ENCODE measurements at regions not wholly inside any gene's neighbourhood (a gene's known extent, or its start where the extent isn't known, plus 50 kb on each side); places are given as distances from the start of the nearest gene placed in this dataset.
"Not testable (repeated sequence)": the region's sequence is repeated elsewhere in the genome, so short reads cannot be mapped to it uniquely, and the experiment has no call there.

- no peak for TF ChIP-seq CTCF (IDR thresholded peaks at IDR 0.05; ENCODE audit: control insufficient read depth, insufficient read depth, low read depth, low read length, missing control alignments)
- DNase-seq (ENCODE audit: low read depth) = no peak
- H3K4me3 ChIP-seq (ENCODE audit: control insufficient read depth, low read depth, low read length) = no peak overlapping the region
These were observed 94.4 kb downstream of the DAD1 start for GRCh38 chr14:22494486-22495135.

GRCh38 chr14:22493753-22494152 is 95.3 kb downstream of the DAD1 start:
- TF ChIP-seq CTCF (IDR thresholded peaks at IDR 0.05; ENCODE audit: control insufficient read depth, insufficient read depth, low read depth, low read length, missing control alignments) = no peak
- DNase-seq (ENCODE audit: low read depth) = no peak
- no peak overlapping the region for H3K4me3 ChIP-seq (ENCODE audit: control insufficient read depth, low read depth, low read length)

DNA sequence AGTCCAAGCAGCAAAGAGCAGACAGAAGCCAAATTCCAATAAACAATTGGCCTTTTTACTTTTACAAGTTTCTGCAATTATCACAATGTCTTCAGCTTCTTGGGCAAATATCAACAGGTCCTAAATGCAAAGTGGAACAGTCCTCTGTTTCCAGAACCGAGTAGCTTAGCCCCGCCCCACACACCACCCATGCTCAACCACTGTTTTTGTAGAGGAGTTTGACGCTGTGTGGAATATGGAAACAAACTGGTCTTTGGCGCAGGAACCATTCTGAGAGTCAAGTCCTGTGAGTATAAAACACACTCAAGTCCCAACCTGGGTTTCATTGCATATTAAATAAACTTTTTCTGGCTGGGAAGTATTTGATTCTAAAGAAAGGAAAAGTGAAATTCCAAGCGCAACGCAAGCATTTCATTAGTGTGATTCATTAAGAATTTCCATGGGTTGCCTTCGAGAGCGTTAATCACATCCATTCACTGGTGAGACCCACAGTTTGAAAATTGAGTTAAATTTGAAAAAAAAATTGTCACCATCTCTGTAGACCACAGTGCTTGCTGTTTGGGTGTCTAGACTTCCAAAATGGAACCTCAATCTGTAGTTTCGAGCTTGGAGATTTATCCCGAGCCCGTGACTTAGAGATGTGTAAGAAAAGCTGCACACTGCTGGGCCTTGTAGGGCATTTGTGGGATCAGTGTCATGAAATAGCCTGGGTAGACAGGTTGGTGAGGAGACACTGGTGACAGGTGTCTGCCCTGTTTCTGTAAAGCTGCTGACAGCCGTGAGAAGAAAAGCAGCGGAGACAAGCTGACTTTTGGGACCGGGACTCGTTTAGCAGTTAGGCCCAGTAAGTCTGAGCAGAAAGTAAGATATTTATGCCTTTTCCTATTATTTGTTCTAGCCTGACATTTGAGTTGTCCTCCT is 96.1 kb downstream of the DAD1 start:
- no peak overlapping the region for H3K4me3 ChIP-seq (ENCODE audit: control insufficient read depth, low read depth, low read length)
- DNase-seq (ENCODE audit: low read depth) = no peak
- TF ChIP-seq CTCF (IDR thresholded peaks at IDR 0.05; ENCODE audit: control insufficient read depth, insufficient read depth, low read depth, low read length, missing control alignments) = no peak

- no peak overlapping the region for H3K4me3 ChIP-seq (ENCODE audit: control insufficient read depth, low read depth, low read length)
- no peak for TF ChIP-seq CTCF (IDR thresholded peaks at IDR 0.05; ENCODE audit: control insufficient read depth, insufficient read depth, low read depth, low read length, missing control alignments)
- no peak for DNase-seq (ENCODE audit: low read depth)
These were observed 97.1 kb downstream of the DAD1 start for GRCh38 chr14:22491683-22492621.

DNA sequence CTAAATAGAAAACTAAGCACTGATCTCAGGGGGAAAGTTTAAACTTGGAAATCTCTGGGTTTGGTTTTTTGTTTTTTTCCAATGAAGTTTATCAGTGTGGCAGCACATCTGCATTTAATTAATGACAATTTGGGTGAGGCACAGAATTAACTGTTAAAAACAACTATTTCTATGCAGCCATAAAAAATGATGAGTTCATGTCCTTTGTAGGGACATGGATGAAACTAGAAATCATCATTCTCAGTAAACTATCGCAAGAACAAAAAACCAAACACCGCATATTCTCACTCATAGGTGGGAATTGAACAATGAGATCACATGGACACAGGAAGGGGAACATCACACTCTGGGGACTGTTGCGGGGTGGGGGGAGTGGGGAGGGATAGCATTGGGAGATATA is 98.0 kb downstream of the DAD1 start:
- DNase-seq (ENCODE audit: low read depth); H3K4me3 ChIP-seq (ENCODE audit: control insufficient read depth, low read depth, low read length): not testable (repeated sequence)

DNA sequence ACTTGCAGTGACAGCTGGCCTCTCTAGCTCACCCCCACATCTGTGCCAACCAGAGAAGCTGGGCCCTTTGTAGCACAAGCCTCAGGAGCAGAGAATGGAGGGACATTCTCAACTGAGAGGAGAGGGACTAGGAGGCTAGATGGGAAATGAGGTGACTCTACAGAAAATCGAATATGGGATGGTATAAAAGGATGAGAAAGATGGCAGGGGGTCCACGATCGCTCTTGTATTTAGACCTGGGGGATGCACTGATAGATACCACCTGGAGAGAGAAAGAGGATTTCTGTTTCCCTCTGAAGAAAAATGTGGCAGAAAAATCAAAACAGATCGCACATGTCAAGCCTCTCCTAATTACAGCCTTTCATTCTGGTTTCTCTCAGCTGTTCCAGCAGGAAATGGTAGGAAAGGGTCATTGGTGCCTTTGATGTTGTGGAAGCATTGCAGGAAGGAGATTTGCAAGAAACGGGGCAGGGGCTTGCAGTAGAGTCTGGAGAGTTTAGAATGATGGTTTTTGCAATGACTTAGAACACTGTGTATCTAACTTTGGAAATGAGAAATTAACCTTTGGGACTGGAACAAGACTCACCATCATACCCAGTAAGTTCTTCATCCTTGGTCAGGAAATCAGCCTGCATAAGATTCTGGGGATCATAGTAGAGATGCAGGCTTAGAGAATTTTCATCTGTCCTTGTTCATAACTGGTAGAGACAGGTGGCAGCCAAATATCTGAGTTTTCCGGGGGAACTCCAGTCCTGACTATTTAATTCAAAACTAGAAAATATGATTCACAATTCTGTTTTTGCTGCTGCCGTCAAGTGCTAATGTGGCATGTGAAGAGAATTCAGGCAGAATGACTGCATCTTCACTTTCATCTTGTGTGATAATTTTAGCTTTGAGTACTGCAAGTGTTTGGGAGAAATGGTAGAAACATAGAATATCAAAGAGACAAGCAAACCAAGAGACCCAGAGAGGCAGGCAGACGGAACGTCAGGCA is 98.8 kb downstream of the DAD1 start:
- TF ChIP-seq CTCF (IDR thresholded peaks at IDR 0.05; ENCODE audit: control insufficient read depth, insufficient read depth, low read depth, low read length, missing control alignments) = no peak
- DNase-seq (ENCODE audit: low read depth) = no peak
- no peak overlapping the region for H3K4me3 ChIP-seq (ENCODE audit: control insufficient read depth, low read depth, low read length)

Measured in AG09309 (cell line).